ENCODE measurements at regions not wholly inside any gene's neighbourhood (a gene's known extent, or its start where the extent isn't known, plus 50 kb on each side); places are given as distances from the start of the nearest gene placed in this dataset.

- TF ChIP-seq GTF3A (CRISPR knock-in tag; conservative IDR thresholded peaks at IDR 0.05) (no peak), SP4 (CRISPR knock-in tag; IDR thresholded peaks at IDR 0.05) (no peak), MYC (CRISPR knock-in tag; IDR thresholded peaks at IDR 0.05; ENCODE audit: borderline replicate concordance) (no peak), ZNF672 (CRISPR knock-in tag; IDR thresholded peaks at IDR 0.05) (no peak)
- H3K27ac ChIP-seq (ENCODE audit: extremely low read length, insufficient read depth, low read length) = no peak overlapping the region
- CTCF ChIA-PET (ENCODE audit: low intra/inter-chr PET ratio, low total read pairs) = no interaction called here
- in situ Hi-C loops (cut with HindIII; ENCODE audit: extremely low pct_ligation_motif_present, low pct_unique_long_range_greater_than_20kb) = no loop called here
- BruUV-seq (replicated peaks) = no TSS peak
- no peak overlapping the region for H2AFZ ChIP-seq (ENCODE audit: low read length)
- no peak overlapping the region for H3K9ac ChIP-seq (ENCODE audit: insufficient read depth, low read depth, low read length)
- H3K9me3 ChIP-seq (ENCODE audit: low read length) = no peaks in the 10 kb centered on the region
- no peak overlapping the region for H3K4me2 ChIP-seq (ENCODE audit: low read depth, low read length)
- DNase-seq (ENCODE audit: low spot score) = no peak
- WGBS (ENCODE audit: low lambda C conversion rate) = 99% methylated on average over 4 of the region's 4 CpGs
- no peaks in the 10 kb centered on the region; a peak in 1 of 5 replicates for H3K36me3 ChIP-seq (replicated peaks in 1 of 2; ENCODE audit: control insufficient read depth in 1 of 2, insufficient read depth in 2 of 2, low read length in 2 of 2)
- no peaks in the 10 kb centered on the region for H4K20me1 ChIP-seq (ENCODE audit: insufficient read depth, low read length)
- no peak for FAIRE-seq
- H3K27me3 ChIP-seq (ENCODE audit: control insufficient read depth in 1 of 2, insufficient read depth in 2 of 2, low read length in 2 of 2) = no peaks in the 10 kb centered on the region
- ATAC-seq = no peak
- no peaks in the 10 kb centered on the region for H3K79me2 ChIP-seq (ENCODE audit: insufficient read depth, low read length)
- H3K4me3 ChIP-seq (replicated peaks in 1 of 3; ENCODE audit: insufficient read depth in 1 of 3, low read depth in 2 of 3, low read length in 3 of 3) = no peak overlapping the region
- POLR2A ChIA-PET = no interaction called here
- peaks cover 43% of the 10 kb centered on the region for H3K4me1 ChIP-seq (ENCODE audit: insufficient read depth, low read length)
- intact Hi-C loops (cut with micrococcal nuclease; ENCODE audit: unreplicated experiment) = no loop called here
These were observed 100.1 kb upstream of the SLC45A1 start for GRCh38 chr1:8217809-8218208.

- intact Hi-C loops (cut with micrococcal nuclease; ENCODE audit: unreplicated experiment) (no loop called here), in situ Hi-C loops (cut with HindIII; ENCODE audit: extremely low pct_ligation_motif_present, low pct_unique_long_range_greater_than_20kb) (no loop called here)
- DNase-seq (ENCODE audit: low spot score) (no peak), ATAC-seq (no peak), FAIRE-seq (no peak)
- POLR2A ChIA-PET = no interaction called here
- no peak overlapping the region for H3K4me3 ChIP-seq (replicated peaks in 1 of 3; ENCODE audit: insufficient read depth in 1 of 3, low read depth in 2 of 3, low read length in 3 of 3)
- H3K36me3 ChIP-seq (replicated peaks in 1 of 2; ENCODE audit: control insufficient read depth in 1 of 2, insufficient read depth in 2 of 2, low read length in 2 of 2) = no peaks in the 10 kb centered on the region; a peak in 1 of 5 replicates
- no peak overlapping the region for H3K4me2 ChIP-seq (ENCODE audit: low read depth, low read length)
- H4K20me1 ChIP-seq (ENCODE audit: insufficient read depth, low read length) = no peaks in the 10 kb centered on the region
- 97% methylated on average over 55 of the region's 70 CpGs for WGBS (ENCODE audit: low lambda C conversion rate)
- no peak overlapping the region for H3K9ac ChIP-seq (ENCODE audit: insufficient read depth, low read depth, low read length)
- H3K4me1 ChIP-seq (ENCODE audit: insufficient read depth, low read length) = peaks cover 49% of the 10 kb centered on the region
- CTCF ChIA-PET (ENCODE audit: low intra/inter-chr PET ratio, low total read pairs) = no interaction called here
- no peak for TF ChIP-seq HNRNPL (IDR thresholded peaks at IDR 0.05; ENCODE audit: low read depth, low read length)
- no peak for TF ChIP-seq SSRP1 (CRISPR knock-in tag; IDR thresholded peaks at IDR 0.05)
- TF ChIP-seq, protein P1, sequence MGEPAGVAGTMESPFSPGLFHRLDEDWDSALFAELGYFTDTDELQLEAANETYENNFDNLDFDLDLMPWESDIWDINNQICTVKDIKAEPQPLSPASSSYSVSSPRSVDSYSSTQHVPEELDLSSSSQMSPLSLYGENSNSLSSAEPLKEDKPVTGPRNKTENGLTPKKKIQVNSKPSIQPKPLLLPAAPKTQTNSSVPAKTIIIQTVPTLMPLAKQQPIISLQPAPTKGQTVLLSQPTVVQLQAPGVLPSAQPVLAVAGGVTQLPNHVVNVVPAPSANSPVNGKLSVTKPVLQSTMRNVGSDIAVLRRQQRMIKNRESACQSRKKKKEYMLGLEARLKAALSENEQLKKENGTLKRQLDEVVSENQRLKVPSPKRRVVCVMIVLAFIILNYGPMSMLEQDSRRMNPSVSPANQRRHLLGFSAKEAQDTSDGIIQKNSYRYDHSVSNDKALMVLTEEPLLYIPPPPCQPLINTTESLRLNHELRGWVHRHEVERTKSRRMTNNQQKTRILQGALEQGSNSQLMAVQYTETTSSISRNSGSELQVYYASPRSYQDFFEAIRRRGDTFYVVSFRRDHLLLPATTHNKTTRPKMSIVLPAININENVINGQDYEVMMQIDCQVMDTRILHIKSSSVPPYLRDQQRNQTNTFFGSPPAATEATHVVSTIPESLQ (CRISPR knock-in tag; conservative IDR thresholded peaks at IDR 0.05) = no peak
- no peak for TF ChIP-seq BHLHE40 (IDR thresholded peaks at IDR 0.05; ENCODE audit: low read length)
- no peak for TF ChIP-seq IKZF4 (CRISPR knock-in tag; IDR thresholded peaks at IDR 0.05; ENCODE audit: borderline replicate concordance, low read depth, not compliant biosample characterization)
- TF ChIP-seq ZBTB43 (CRISPR knock-in tag; conservative IDR thresholded peaks at IDR 0.05) = no peak
- TF ChIP-seq ZNF7 (CRISPR knock-in tag; IDR thresholded peaks at IDR 0.05) = no peak
- TF ChIP-seq MTERF4 (CRISPR knock-in tag; IDR thresholded peaks at IDR 0.05) = no peak
- H3K27ac ChIP-seq (ENCODE audit: extremely low read length, insufficient read depth, low read length) = no peak overlapping the region
- no TSS peak for BruUV-seq (replicated peaks)
- H3K27me3 ChIP-seq (ENCODE audit: control insufficient read depth in 1 of 2, insufficient read depth in 2 of 2, low read length in 2 of 2) = no peaks in the 10 kb centered on the region
- no peak overlapping the region for H2AFZ ChIP-seq (ENCODE audit: low read length)
- no peaks in the 10 kb centered on the region for H3K9me3 ChIP-seq (ENCODE audit: low read length)
- H3K79me2 ChIP-seq (ENCODE audit: insufficient read depth, low read length) = no peaks in the 10 kb centered on the region
These were observed 100.8 kb upstream of the SLC45A1 start for GRCh38 chr1:8217011-8217711.
